Ascending aorta (tissue), 2 donors: ENCODE measurements at regions not wholly inside any gene's neighbourhood (a gene's known extent, or its start where the extent isn't known, plus 50 kb on each side); places are given as distances from the start of the nearest gene placed in this dataset.

Experiments
- DNase-seq, 2 donors: peaks; one replicate each; pipeline ENCODE4 v3.0.0-alpha.2; 2019; ENCODE audit warnings: low spot score in 2 of 2
- H3K27ac ChIP-seq, 2 donors: fragments of 200-600 bp; sonication (generic); one replicate each; pipeline ENCODE4 v1.5.1; 2016 to 2017; ENCODE audit warnings: mild to moderate bottlenecking in 1 of 2
- H3K27me3 ChIP-seq: fragments of 200-600 bp; sonication (generic); one replicate; pipeline ENCODE4 v1.5.1; 2017
- H3K36me3 ChIP-seq, 2 donors: fragments of 200-600 bp; sonication (generic); one replicate each; pipeline ENCODE4 v1.5.1; 2016
- H3K4me1 ChIP-seq, 2 donors: fragments of 200-600 bp; sonication (generic); one replicate each; pipeline ENCODE4 v1.5.1; 2016 to 2017; ENCODE audit warnings: mild to moderate bottlenecking in 1 of 2
- H3K4me3 ChIP-seq, 2 donors: fragments of 200-600 bp; sonication (generic); one replicate each; pipeline ENCODE4 v1.5.1; 2016 to 2017; ENCODE audit warnings: mild to moderate bottlenecking in 1 of 2
- H3K9me3 ChIP-seq, 2 donors: fragments of 200-600 bp; sonication (generic); one replicate each; pipeline ENCODE4 v1.5.1; 2016
- intact Hi-C: fragments of 100-400 bp; cut with DNase I; formaldehyde crosslinking; loops from one replicate; pipeline ENCODE4 v1.15.1; 2023
- TF ChIP-seq, protein P1 (sequence below), 3 experiments: fragments of 200-600 bp in 2 of 3; fragments of 450-650 bp in 1 of 3; sonication (generic) in 2 of 3; IDR thresholded peaks; one replicate each; pipeline ENCODE4 v1.5.1; 2016 to 2019; ENCODE audit warnings: antibody characterized with exemption in 3 of 3, mild to moderate bottlenecking in 1 of 3, moderate library complexity in 1 of 3

DNA sequence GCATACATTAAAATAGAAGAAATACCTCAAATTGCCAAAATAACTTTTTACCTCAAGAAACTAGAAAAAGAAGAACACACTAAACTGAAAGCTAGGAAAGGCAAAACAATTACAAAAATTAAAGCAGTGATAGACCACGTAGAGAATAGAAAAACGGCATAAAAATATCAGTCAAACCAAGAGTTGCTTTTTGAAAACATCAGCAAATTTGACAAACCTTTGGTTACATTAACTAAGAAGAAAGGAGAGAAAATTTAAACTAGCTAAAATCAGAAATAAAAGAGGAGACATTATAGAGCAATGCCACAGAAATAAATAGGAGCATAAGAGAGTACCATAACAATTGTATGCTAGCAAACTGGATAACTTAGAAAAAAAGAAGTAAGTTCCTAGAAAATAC lies 553.8 kb downstream of the CCER1 start:
- intact Hi-C loops: no loop called here

DNA sequence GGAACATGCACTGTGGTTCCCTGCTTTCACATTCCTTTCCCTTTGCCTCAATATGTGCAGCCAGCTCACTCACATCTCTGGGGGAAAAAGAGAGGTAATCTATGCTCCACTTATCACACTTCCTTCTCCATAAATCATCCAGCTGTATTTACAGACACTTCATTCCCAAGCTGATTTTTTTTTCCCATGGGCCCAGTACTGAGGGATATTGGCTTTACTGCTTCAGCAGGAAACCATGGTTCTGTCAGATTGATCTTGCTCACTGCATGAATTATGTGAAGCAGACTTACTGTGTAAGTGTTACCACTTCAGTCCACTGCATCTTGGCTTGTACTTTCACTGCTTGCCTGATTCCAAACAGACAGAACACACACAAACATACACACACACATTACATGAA lies 555.6 kb downstream of the CCER1 start:
- Histone ChIP-seq H3K4me1 (no peaks in the 10 kb centered on the region), H3K27ac (no peak overlapping the region), H3K9me3 (peaks cover 9 to 16% of the 10 kb centered on the region in 2 donors), H3K27me3 (no peaks in the 10 kb centered on the region), H3K36me3 (no peaks in the 10 kb centered on the region), H3K4me3 (no peak overlapping the region)
- intact Hi-C loops: no loop called here
- TF ChIP-seq, protein P1, sequence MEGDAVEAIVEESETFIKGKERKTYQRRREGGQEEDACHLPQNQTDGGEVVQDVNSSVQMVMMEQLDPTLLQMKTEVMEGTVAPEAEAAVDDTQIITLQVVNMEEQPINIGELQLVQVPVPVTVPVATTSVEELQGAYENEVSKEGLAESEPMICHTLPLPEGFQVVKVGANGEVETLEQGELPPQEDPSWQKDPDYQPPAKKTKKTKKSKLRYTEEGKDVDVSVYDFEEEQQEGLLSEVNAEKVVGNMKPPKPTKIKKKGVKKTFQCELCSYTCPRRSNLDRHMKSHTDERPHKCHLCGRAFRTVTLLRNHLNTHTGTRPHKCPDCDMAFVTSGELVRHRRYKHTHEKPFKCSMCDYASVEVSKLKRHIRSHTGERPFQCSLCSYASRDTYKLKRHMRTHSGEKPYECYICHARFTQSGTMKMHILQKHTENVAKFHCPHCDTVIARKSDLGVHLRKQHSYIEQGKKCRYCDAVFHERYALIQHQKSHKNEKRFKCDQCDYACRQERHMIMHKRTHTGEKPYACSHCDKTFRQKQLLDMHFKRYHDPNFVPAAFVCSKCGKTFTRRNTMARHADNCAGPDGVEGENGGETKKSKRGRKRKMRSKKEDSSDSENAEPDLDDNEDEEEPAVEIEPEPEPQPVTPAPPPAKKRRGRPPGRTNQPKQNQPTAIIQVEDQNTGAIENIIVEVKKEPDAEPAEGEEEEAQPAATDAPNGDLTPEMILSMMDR (IDR thresholded peaks at IDR 0.05): no peak
- no peak for DNase-seq

More for the DNA sequence above, 553.8 kb downstream of the CCER1 start:
- no peak overlapping the region for H3K4me3 ChIP-seq
- TF ChIP-seq, protein P1 (IDR thresholded peaks at IDR 0.05): no peak
- peaks cover under 1 to 4% of the 10 kb centered on the region in 2 donors for H3K9me3 ChIP-seq
- H3K4me1 ChIP-seq: no peaks in the 10 kb centered on the region
- H3K27me3 ChIP-seq: no peaks in the 10 kb centered on the region
- no peaks in the 10 kb centered on the region for H3K36me3 ChIP-seq
- H3K27ac ChIP-seq: no peak overlapping the region
- no peak for DNase-seq

DNA sequence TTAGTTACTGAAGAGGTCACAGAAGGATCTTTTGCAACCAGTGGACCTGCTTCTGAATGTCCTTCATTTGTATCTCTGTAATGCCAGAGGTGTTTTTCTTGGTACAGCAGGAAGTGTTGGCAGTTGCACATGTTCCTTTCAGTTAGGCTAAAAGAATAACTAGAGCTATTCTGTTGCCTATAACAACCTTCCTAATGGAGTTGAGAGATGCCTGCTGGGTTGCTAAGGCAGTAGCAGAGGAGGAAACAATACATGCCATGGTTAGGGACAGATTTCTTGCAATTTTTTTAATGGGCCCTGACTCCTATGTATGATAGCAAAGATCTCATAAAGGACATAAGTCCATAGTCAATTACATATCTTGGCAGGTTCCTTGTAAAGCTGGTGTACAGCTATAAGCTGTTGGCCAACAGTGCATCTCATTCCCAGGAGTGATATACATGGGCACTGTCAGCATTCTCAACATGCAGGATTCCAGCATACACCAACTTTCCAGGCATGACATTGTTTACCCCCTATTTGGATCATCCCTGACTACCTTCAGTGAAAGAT lies 556.6 kb downstream of the CCER1 start:
- H3K4me3 ChIP-seq: no peak overlapping the region
- no peaks in the 10 kb centered on the region for H3K4me1 ChIP-seq
- no peak overlapping the region for H3K27ac ChIP-seq
- intact Hi-C loops: no loop called here
- peaks cover 9 to 16% of the 10 kb centered on the region in 2 donors for H3K9me3 ChIP-seq
- no peaks in the 10 kb centered on the region for H3K27me3 ChIP-seq
- TF ChIP-seq, protein P1 (IDR thresholded peaks at IDR 0.05): no peak
- no peak for DNase-seq
- H3K36me3 ChIP-seq: no peaks in the 10 kb centered on the region

- H3K27me3 ChIP-seq: no peaks in the 10 kb centered on the region
- H3K9me3 ChIP-seq: peaks cover 9 to 16% of the 10 kb centered on the region in 2 donors
- intact Hi-C loops: no loop called here
- no peak overlapping the region for H3K27ac ChIP-seq
- no peak overlapping the region for H3K4me3 ChIP-seq
- TF ChIP-seq, protein P1 (IDR thresholded peaks at IDR 0.05): no peak
- H3K4me1 ChIP-seq: no peaks in the 10 kb centered on the region
- no peak for DNase-seq
- H3K36me3 ChIP-seq: no peaks in the 10 kb centered on the region
Observed at GRCh38 chr12:90396556-90396955, 558.4 kb downstream of the CCER1 start.

GRCh38 chr12:90393652-90394051 lies 561.3 kb downstream of the CCER1 start:
- no peaks in the 10 kb centered on the region for H3K4me1 ChIP-seq
- no peaks in the 10 kb centered on the region for H3K36me3 ChIP-seq
- no peaks in the 10 kb centered on the region for H3K27me3 ChIP-seq
- H3K27ac ChIP-seq: no peak overlapping the region
- DNase-seq: no peak
- peaks cover 9 to 16% of the 10 kb centered on the region in 2 donors for H3K9me3 ChIP-seq
- TF ChIP-seq, protein P1 (IDR thresholded peaks at IDR 0.05): no peak
- intact Hi-C loops: no loop called here
- H3K4me3 ChIP-seq: no peak overlapping the region

GRCh38 chr12:90393089-90393488 lies 561.9 kb downstream of the CCER1 start:
- no peaks in the 10 kb centered on the region for H3K4me1 ChIP-seq

More at GRCh38 chr12:90393089-90393488, 561.9 kb downstream of the CCER1 start:
- TF ChIP-seq, protein P1 (IDR thresholded peaks at IDR 0.05): no peak
- peaks cover 9 to 16% of the 10 kb centered on the region in 2 donors for H3K9me3 ChIP-seq
- no peaks in the 10 kb centered on the region for H3K27me3 ChIP-seq
- no peaks in the 10 kb centered on the region for H3K36me3 ChIP-seq
- H3K4me3 ChIP-seq: no peak overlapping the region
- no peak overlapping the region for H3K27ac ChIP-seq
- no peak for DNase-seq
- intact Hi-C loops: no loop called here
